GM12874 (cell line): ENCODE measurements at regions not wholly inside any gene's neighbourhood (a gene's known extent, or its start where the extent isn't known, plus 50 kb on each side); places are given as distances from the start of the nearest gene placed in this dataset.

Experiments used
- CTCF ChIP-seq: IDR thresholded peaks from 2 replicates; pipeline ENCODE4 v1.5.1; 2011; ENCODE audit warnings: low read depth, mild to moderate bottlenecking, control low read depth, low read length, moderate library complexity; ENCODE audit not compliant: insufficient read depth

GRCh38 chr11:106468086-106468485 lies 390.6 kb downstream of the AASDHPPT start:
- TF ChIP-seq CTCF, result no peak

DNA sequence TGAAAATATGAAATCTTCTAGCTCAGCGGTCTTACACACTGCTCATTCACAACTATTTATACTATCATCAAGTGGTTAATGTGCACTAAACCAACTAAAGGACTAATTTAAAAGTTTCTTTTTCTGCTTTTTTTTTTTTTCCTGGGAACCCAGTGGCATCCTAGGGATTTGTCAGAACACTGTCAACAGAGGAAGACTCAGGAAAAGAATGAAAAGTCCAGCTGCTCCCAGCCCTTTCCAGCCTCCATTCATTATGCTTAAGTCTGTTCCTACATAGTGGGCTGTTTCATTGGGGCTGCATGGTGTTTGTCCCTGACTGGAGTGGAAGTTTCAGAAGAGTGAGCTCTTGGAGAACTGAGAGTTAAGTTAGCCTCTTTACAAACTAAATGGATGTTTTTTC lies 391.1 kb downstream of the AASDHPPT start:
- TF ChIP-seq CTCF, result no peak

DNA sequence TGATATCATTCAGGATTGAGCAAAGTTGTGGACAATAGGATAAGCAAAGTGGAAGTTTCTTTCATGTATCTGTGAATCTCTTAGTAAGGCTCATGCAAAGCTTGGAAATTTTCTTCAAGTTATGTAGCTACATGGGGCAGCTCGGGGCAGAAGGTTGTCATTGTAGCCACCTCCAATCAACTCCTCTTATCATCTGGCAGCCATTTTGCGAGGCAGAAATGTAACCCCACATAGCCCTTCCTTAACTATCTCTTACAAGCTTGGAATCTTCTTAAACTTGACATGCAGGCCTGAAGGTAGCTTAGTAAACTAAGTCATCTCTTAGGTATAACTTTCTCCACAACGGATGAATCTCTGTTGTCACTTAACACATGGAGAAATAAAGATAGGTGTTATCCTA lies 392.8 kb downstream of the AASDHPPT start:
- TF ChIP-seq CTCF, result no peak

- TF ChIP-seq CTCF, result no peak
Observed at GRCh38 chr11:106471276-106471675, 393.8 kb downstream of the AASDHPPT start.

DNA sequence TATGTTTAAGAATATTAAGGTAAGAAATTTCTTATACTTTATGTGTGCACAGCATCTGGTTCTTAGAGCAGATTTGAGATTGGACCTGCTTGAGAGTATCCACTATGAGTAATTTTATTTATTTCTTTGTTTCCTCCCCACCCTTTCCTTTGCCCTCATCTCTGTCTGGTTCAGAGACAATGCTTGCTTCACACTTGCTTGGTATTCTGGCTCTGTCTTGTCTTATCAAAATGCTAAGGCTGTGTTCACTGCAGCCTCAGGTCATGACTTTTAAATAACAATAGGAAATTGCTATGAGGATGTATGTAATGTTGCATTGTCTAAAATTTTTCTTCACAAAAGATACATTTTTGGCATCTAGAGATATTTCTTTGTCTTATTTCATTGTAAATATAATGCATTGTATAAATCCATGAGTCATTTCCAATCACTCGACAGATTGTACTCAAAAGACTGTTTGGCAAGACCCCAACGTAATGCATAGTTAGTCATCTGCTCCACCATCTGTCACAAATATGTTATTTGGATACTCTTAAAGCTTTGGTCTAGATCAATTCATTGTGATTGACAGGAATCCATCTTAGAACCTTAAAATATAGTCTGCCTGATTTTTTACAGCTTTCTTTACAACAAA lies 395.7 kb downstream of the AASDHPPT start:
- TF ChIP-seq CTCF, result no peak

DNA sequence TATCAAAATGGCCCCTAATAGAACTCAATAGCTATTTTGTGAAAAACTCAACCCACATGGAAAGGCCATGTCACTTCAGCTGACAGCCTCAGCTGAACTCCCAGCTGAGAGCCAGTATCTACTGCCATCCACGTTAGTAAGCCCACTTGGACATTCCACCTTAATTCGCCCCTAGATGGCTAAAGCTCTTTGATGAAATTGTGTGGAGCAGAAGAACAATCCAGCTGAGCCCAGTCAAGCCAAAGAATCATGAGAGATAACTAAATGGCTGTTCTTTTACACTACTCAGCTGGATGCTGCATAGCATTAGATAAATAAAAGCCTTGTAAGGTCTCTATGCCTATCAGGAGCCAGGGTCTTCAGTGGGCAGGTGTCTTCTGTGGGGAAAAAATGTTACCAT lies 396.8 kb downstream of the AASDHPPT start:
- no peak for TF ChIP-seq CTCF

DNA sequence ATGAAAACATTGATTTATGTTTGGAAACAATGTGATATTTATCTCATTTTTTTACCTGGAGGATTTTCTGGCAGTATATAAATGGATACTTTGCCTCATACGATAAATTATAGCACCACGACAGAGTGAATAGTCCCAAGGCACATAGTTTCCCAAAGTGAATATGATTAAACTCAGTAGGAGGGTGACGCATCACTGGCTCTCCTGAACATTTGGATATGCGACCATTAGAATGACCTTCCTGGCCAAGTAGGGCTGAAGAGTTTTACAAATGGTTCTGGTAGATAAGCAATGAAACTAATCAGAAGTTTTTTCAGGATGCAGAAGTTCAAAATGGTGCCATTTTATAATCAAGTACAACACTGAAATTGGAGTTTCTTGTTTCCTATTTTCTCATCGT lies 397.7 kb downstream of the AASDHPPT start:
- no peak for TF ChIP-seq CTCF
